Keratinocyte (primary cell): ENCODE measurements at regions not wholly inside any gene's neighbourhood (a gene's known extent, or its start where the extent isn't known, plus 50 kb on each side); places are given as distances from the start of the nearest gene placed in this dataset.

Experiments used
- CTCF ChIP-seq, 3 experiments: IDR thresholded peaks in 1 of 3; conservative IDR thresholded peaks in 1 of 3; optimal IDR thresholded peaks in 1 of 3; 2 replicates in 2 of 3; 3 replicates in 1 of 3; pipeline versions ENCODE3 to v1.5.1; 2011; ENCODE audit warnings: low read length in 3 of 3, mild to moderate bottlenecking in 3 of 3, moderate library complexity in 2 of 3, control low read depth in 1 of 3, inconsistent platforms in 1 of 3; ENCODE audit not compliant: insufficient read depth in 2 of 3; ENCODE audit errors: extremely low read depth in 1 of 3
- EZH2 ChIP-seq: IDR thresholded peaks from one replicate; pipeline ENCODE4 v1.6.1; 2012; ENCODE audit warnings: inconsistent platforms, mild to moderate bottlenecking, low read length, moderate library complexity

DNA sequence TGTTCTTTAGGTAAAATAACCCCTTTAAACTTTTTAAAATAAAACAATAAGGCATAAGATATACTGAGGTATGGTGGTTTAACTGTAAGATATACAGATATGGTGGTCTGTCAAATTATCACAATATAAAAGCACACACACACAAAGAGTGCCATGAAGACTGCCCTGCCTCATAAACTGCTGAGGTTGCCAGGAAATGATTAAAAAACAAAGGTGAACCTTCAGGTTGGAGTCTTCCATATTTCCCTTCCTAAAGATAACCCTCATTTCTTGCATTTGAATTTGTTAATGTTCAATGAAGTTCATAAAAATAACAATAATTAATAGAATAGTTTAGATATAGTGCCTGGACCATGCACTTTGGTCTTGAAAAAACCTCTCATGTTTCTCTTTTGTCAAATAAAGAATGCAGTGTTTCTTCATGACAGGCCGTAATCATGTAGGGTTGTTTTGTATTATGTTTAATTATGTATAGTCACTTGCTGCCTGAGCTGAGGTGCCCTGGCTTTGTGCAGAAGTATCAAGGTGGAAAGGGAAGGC, 123.6 kb upstream of the B3GALT2 start:
- TF ChIP-seq CTCF (optimal IDR thresholded peaks at IDR 0.05 in 1 of 3, IDR thresholded peaks at IDR 0.05 in 1 of 3, conservative IDR thresholded peaks at IDR 0.05 in 1 of 3; ENCODE audit: extremely low read depth in 1 of 3, insufficient read depth in 2 of 3, low read length in 3 of 3) = no peak
- TF ChIP-seq EZH2 = no peak
